Stimulated activated CD8-positive, alpha-beta memory T cell treated with anti-CD3 and anti-CD28 coated beads, Interleukin-4, amount 100 ng/mL, for 24 hours (primary cell): ENCODE measurements at regions not wholly inside any gene's neighbourhood (a gene's known extent, or its start where the extent isn't known, plus 50 kb on each side); places are given as distances from the start of the nearest gene placed in this dataset.

ENCODE experiments used
- DNase-seq: peaks from one replicate; pipeline ENCODE4 v3.0.0-alpha.2; 2020; ENCODE audit warnings: low read depth

DNA sequence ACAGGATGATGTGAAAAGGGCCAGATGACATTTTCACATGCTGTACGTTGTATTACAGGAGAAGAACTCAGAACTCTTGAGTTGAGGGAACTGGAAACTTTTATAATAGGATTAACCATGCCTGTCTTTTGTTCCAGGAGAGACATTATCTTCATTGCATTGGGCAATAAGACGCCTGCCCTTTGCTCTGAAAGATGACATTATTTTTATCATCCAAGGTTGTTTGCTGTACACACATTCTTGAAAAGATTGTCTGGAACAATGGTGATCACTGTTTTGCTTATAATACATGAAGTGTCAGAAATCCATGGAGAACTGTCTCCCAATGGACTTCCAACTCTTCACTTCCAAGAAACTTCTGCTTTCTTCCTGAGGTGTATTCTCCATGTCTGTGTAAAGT is 334.6 kb upstream of the B3GAT1 start:
- no peak for DNase-seq

GRCh38 chr11:134745456-134745855 is 333.4 kb upstream of the B3GAT1 start:
- no peak for DNase-seq

DNA sequence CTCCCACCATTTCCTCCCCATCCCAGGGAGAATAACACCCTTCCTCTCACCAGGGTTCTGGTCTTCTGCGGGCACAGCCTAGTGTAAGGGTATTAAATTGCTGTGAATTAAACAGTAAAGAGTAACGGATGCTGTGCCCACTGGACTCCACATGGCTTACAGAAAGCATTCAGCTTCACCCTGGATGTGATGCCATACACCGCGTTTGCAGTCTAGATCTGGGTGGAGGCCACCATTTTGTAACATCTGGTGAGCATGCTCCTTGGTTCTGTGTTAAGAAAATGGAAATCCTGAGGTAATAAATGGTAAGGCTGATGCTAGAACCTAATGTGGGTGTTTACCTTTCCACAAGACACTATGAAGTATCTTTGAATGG is 331.8 kb upstream of the B3GAT1 start:
- no peak for DNase-seq

DNA sequence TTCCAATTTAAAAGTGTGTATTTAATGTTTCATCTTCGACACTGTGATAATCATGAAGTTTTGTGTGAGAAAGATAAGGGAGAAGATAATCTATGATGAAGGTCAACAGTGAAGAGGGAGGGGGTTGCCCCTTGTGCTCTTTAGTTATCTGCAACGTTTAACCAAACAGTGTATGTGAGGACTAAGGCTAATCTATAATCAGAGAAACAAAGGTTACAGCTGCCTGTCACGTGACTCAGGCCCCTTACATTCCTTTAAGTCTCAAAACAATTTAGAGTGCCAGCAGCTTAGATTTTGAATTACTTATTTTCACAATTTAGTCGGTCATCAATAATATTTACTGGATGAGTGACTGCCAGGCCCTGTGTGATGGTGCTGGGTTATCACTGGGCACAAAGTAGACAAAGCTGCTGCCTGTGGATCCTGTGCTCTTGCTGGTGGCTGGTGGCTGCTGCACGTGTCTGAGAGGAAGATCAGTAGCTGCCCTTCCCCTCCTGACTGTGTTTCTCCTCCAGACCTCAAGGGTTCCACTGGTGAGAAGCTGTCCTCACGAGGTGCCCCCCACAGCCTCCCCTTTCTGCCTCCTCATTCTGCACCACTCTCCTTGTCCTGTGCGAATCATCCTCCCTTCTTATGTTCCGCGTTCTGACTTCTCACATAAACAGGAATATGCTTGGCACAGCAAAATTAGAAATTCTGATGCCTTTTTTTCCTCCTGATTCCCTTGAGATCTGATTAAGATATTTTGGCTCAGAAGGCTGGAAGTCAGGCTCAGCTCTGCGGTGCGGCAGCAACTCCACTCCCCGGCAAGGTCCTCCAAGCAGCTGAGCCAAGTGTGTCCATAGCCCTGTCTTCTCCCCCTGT is 331.1 kb upstream of the B3GAT1 start:
- no peak for DNase-seq

- no peak for DNase-seq
Measured at GRCh38 chr11:134742224-134742612, 330.2 kb upstream of the B3GAT1 start.

- DNase-seq = no peak
Measured at GRCh38 chr11:134741453-134742223, 329.6 kb upstream of the B3GAT1 start.

GRCh38 chr11:134740590-134741261 is 328.7 kb upstream of the B3GAT1 start:
- no peak for DNase-seq

DNA sequence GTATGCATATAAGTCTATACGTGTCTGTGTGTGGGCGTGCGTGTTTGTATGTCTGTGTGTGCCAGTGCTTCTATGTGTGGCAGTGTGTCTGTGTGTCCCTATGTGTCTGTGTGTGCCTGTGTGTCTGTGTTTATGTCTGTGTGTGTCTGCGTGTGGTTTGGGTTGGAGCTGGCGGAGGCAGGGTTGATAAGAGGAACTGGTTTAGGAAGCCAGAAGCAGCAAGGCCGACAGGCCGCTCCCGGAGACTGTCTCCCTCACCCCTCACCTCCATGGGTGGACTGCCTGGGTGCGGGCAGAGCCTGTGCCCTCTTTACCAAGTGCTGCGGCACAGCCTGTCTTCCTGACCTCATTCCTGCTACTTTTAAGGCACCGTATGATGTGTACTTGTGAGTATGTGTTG is 327.1 kb upstream of the B3GAT1 start:
- no peak for DNase-seq

DNA sequence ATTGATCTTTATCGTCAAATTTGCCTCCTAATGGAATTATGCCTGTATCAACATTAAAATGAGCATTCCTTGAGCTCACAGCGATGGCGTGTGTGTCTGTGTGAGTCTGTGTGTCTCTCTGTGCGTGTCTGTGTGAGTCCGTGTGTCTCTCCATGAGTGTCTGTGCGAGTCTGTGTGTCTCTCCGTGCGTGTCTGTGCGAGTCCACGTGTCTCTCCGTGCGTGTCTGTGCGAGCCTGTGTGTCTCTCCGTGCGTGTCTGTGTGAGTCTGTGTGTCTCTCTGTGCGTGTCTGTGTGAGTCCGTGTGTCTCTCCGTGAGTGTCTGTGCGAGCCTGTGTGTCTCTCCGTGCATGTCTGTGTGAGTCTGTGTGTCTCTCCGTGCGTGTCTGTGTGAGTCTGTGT is 326.5 kb upstream of the B3GAT1 start:
- no peak for DNase-seq

DNA sequence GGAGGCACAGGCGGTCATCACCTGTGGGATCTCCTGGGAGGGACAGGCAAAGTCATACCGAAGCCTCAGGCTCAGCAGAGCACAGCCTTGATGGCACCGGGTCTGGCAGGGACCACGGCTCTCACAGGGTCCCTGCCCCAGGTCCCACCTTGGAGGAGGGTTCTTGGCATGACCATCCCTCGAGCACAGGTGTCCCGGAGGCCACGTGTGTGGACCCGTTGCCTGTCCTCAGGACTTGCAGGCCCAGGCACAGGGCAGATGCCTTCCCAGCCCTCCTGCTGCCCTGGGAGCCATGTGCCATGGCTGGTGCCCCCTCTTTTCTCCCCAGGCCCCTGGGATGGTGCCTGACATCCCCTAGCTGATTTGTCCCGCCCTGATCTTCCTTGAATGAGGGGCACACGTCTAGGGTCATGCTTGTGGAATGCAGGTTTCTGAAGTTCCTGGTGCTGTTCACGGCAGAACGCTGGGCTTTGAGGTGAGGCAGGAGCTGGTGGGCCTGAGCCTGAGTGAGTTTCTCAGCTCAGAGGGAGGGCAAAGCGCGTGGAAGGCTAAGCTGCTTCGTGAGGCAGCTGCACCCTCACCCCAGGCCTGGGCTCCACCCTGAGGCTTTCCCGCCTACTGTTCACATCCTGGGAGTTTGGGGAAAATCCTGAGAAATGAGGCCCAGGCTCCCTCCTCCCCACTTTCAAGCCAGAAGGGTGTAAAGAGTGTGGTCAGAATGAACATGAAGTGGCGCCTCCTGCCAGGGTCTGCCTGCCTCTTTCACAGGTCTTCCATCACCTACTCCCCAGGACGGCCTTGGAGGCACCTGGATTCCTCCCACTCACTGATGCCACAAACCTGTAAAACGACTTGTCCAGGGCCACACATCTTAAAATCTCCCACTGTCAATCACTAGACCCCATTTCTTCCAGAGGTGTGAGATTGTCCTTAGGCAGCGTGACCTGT is 325.8 kb upstream of the B3GAT1 start:
- no peak for DNase-seq

- no peak for DNase-seq
Measured at GRCh38 chr11:134736251-134736947, 324.4 kb upstream of the B3GAT1 start.

DNA sequence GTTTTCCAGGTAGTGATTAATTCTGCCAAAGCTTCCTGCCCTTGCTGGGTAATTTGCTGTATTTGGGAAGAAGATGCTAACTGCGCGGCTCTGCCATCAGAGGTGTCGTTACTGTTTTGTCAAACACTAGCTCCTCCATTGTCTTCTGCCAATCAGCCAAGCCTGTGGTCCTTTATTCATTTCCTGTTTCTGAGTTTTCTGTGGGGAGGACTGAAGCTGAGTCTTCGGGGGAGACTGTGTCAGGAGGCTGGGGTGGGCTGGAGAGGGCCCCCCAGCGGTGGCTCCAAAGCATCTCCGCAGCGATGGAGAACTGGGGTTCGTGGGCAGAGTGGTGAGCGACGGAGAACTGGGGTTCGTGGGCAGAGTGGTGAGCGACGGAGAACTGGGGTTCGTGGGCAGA is 322.9 kb upstream of the B3GAT1 start:
- DNase-seq = no peak

- no peak for DNase-seq
Measured at GRCh38 chr11:134734141-134734845, 322.3 kb upstream of the B3GAT1 start.

- DNase-seq = no peak
Measured at GRCh38 chr11:134733646-134734045, 321.6 kb upstream of the B3GAT1 start.

DNA sequence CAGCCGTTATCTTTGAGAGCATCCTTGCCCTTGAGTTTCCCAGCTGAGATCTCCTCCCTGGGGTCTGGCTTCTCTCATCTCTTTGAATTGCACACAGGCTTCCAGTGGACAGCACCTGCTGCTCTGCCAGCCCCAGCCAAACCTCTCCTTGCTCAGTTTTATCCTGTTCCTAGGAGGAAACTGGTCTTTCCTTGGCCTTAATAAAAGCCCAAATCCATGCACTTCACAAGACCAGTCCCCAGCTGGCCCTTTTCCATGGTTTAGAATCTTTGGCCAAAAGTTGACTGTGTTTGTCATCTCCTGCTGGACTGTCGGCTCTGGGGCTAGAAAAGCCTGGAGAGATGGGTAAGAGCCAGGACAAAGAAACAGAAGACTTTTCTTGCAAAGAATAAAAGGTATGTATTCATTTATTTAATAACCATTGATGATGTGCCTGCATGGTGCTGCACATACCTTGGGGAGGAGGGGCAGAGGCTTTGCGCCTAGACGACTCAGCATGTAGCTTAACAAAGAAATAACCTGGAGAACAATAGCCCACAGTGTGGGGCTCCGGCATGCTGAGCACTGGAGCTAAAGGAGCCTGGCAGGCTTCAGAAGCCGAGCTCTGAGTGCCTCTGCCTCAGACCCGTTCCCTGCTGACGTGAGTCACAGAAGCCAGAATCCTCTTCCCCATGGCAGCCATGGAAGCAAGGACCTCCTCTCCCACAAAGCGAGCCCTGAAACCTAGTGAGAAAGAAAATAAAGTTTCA is 319.3 kb upstream of the B3GAT1 start:
- DNase-seq = no peak

GRCh38 chr11:134730561-134731212 is 318.6 kb upstream of the B3GAT1 start:
- no peak for DNase-seq

DNA sequence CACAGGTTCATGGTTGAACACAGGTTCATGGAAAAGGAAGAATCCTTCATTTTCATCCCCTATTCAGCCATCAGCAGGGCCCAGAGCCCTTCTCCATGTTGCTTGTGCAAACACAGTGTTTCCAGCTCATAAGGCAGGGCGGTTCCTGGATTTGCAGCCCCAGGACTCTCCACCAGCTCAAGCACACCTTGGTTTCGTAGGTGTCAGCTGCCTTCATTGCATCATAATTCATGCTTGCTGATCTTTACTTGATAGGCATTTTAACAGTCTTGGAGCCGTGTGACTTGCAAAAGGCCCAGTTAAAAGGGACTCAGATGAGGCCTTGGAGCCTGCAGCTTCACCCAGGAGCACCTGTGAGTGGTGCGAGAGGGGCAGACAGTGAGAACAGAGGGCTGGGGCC is 318.1 kb upstream of the B3GAT1 start:
- no peak for DNase-seq

- no peak for DNase-seq
Measured at GRCh38 chr11:134728186-134728585, 316.1 kb upstream of the B3GAT1 start.

DNA sequence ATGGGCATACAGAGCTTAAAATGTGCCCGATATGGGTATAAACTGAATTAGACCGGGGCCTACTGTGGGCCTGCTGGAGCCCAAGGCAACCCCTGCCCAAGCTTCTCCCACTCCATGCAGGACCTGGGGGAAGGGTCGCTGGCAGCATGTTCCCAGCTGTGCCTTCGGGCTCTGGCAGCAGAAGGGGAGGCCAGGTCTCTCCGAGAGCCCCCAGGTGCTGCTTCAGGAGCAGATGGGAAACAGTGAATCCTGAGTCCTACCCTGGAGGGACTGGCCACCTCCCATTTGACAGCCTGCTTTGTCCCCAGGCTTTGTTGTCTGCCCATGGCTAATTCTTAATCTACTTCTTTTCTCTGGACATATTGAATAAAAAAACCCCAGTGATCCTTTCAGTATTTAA is 315.6 kb upstream of the B3GAT1 start:
- no peak for DNase-seq
